Panc1 (cell line): ENCODE measurements at regions not wholly inside any gene's neighbourhood (a gene's known extent, or its start where the extent isn't known, plus 50 kb on each side); places are given as distances from the start of the nearest gene placed in this dataset.
A peak's percentile ranks its signal among the peaks of the same experiment; 100 is the strongest.

ENCODE experiments used
- ATAC-seq: fragments of 200-7000 bp; cut with Tn5 transposase; 2 replicates; pipeline ENCODE4 v1.9.1; 2020; ENCODE audit warnings: mild to moderate bottlenecking, moderate library complexity
- BruUV-seq: library from RNA; stranded (reverse); fragments of 400-500 nt; replicated peaks from 2 replicates; lab custom pipeline; 2021; lab: Mats Ljungman, UMichigan
- CTCF ChIA-PET: fragments of 300-600 bp; sonication (Branson Sonifier 250); formaldehyde crosslinking; loops from one replicate; lab custom pipeline; 2022; ENCODE audit warnings: antibody characterized with exemption; lab: Charles Lee
- POLR2A ChIA-PET: fragments of 300-600 bp; sonication (Branson Sonifier 250); formaldehyde crosslinking; loops from one replicate; lab custom pipeline; 2022; ENCODE audit warnings: antibody characterized with exemption; lab: Charles Lee
- DNase-seq: peaks from one replicate; pipeline ENCODE4 v3.0.0-alpha.2; 2010; ENCODE audit warnings: low read depth, low spot score
- H3K27ac ChIP-seq: 2 replicates; pipeline ENCODE4 v1.5.1; 2011; ENCODE audit warnings: mild to moderate bottlenecking, low read length, inconsistent platforms
- H3K27me3 ChIP-seq: fragments of 200-500 bp; sonication (Bioruptor generic); 2 replicates; pipeline ENCODE4 v1.6.0; 2014; ENCODE audit warnings: low read length, inconsistent platforms; ENCODE audit not compliant: control insufficient read depth, insufficient read depth
- H3K36me3 ChIP-seq: fragments of 200-500 bp; sonication (Bioruptor generic); 2 replicates; pipeline ENCODE4 v1.5.1; 2014; ENCODE audit warnings: inconsistent platforms, mild to moderate bottlenecking, low read length, moderate library complexity; ENCODE audit not compliant: control insufficient read depth, insufficient read depth
- H3K4me1 ChIP-seq: 2 replicates; pipeline ENCODE4 v1.5.1; 2011; ENCODE audit warnings: inconsistent platforms, mild to moderate bottlenecking, low read length, moderate library complexity; ENCODE audit not compliant: control insufficient read depth, insufficient read depth
- H3K4me3 ChIP-seq, 2 experiments: 2 replicates each; pipeline ENCODE4 v1.5.1; 2011 to 2012; ENCODE audit warnings: low read depth in 2 of 2, low read length in 2 of 2, mild to moderate bottlenecking in 2 of 2, inconsistent platforms in 1 of 2, moderate library complexity in 1 of 2
- H3K9me3 ChIP-seq: fragments of 200-500 bp; sonication (Bioruptor generic); 2 replicates; pipeline ENCODE4 v1.5.1; 2014; ENCODE audit warnings: low read depth, mild to moderate bottlenecking, inconsistent platforms, low read length, moderate library complexity; ENCODE audit not compliant: control insufficient read depth, insufficient read depth
- CTCF ChIP-seq: fragments of 450-650 bp; IDR thresholded peaks from 2 replicates; pipeline ENCODE4 v1.5.1; 2017; ENCODE audit warnings: mild to moderate bottlenecking
- POLR2AphosphoS5 ChIP-seq: IDR thresholded peaks from 2 replicates; pipeline ENCODE4 v1.6.1; 2012; ENCODE audit warnings: mild to moderate bottlenecking, low read depth, low read length, moderate library complexity
- REST ChIP-seq, 2 experiments: IDR thresholded peaks; 2 replicates each; pipeline ENCODE4 v1.6.1; 2011 to 2012; ENCODE audit warnings: low read depth in 2 of 2, control low read depth in 1 of 2, low read length in 1 of 2, mild to moderate bottlenecking in 1 of 2, moderate library complexity in 1 of 2; ENCODE audit not compliant: insufficient read depth in 1 of 2
- SIN3A ChIP-seq: IDR thresholded peaks from 2 replicates; pipeline ENCODE4 v1.6.1; 2012; ENCODE audit warnings: low read depth, mild to moderate bottlenecking, low read length, moderate library complexity, borderline replicate concordance; ENCODE audit not compliant: insufficient read depth
- TCF7L2 ChIP-seq: IDR thresholded peaks from 2 replicates; pipeline ENCODE4 v1.6.1; 2011; ENCODE audit warnings: mild to moderate bottlenecking, low read depth, low read length, inconsistent platforms
- in situ Hi-C: cut with HindIII; loops from 2 replicates; pipeline ENCODE4 v1.10.0; 2016; ENCODE audit warnings: low sequenced_read_pairs, low pct_unique_long_range_greater_than_20kb
- intact Hi-C: fragments of 100-400 bp; cut with micrococcal nuclease; formaldehyde crosslinking; loops from one replicate; pipeline ENCODE4 v1.10.0; 2022; ENCODE audit not compliant: unreplicated experiment

GRCh38 chr13:79803989-79804388 is 323.0 kb downstream of the NDFIP2 start:
- H3K4me1 ChIP-seq: peaks cover 4% of the 10 kb centered on the region; the same call in 1 of the 2 replicates
- H3K9me3 ChIP-seq: no peaks in the 10 kb centered on the region
- H3K27ac ChIP-seq: peak overlapping the region; percentile 41; the same call in 1 of the 2 replicates
- in situ Hi-C loops: no loop called here
- no peak overlapping the region for H3K4me3 ChIP-seq
- ATAC-seq: peak; percentile 56; the same call in 1 of the 2 replicates
- ChIA-PET CTCF (no interaction called here), POLR2A (no interaction called here)
- intact Hi-C loops: no loop called here
- H3K27me3 ChIP-seq: no peaks in the 10 kb centered on the region
- H3K36me3 ChIP-seq: no peaks in the 10 kb centered on the region
- BruUV-seq: no TSS peak
- no peak for TF ChIP-seq CTCF
- TF ChIP-seq REST (IDR thresholded peaks at IDR 0.05; ENCODE audit: insufficient read depth in 1 of 2, low read depth in 2 of 2, low read length in 1 of 2): no peak
- no peak for TF ChIP-seq SIN3A
- no peak for TF ChIP-seq POLR2AphosphoS5
- TF ChIP-seq TCF7L2: no peak
- no peak for DNase-seq

DNA sequence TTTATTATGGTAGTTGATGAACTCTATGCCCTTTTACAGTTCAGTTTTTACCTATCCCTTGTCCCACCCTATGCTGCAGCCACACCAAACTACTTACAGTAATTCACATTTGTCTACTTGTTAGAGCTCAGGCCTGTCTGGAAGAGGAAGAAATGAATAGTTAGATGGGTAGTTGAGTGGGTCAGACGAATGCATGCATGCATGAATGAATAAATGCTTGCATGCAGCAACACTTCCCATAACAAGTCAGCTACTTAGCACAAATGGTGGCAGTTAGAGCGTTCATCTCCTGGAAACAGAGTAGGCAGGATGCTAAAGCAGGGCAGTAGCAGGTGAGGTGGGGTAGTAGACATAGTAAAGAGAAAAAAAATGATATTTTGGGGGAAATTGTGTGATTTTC is 322.3 kb downstream of the NDFIP2 start:
- H3K36me3 ChIP-seq: no peaks in the 10 kb centered on the region
- intact Hi-C loops: no loop called here
- POLR2A ChIA-PET: no interaction called here
- H3K4me1 ChIP-seq: peaks cover 4% of the 10 kb centered on the region; the same call in 1 of the 2 replicates
- no peaks in the 10 kb centered on the region for H3K9me3 ChIP-seq
- H3K4me3 ChIP-seq: no peak overlapping the region
- TF ChIP-seq SIN3A (no peak), CTCF (no peak), POLR2AphosphoS5 (no peak), TCF7L2 (no peak), REST (IDR thresholded peaks at IDR 0.05; ENCODE audit: insufficient read depth in 1 of 2, low read depth in 2 of 2, low read length in 1 of 2) (no peak)
- in situ Hi-C loops: no loop called here
- ATAC-seq (no peak), DNase-seq (no peak)
- CTCF ChIA-PET: no interaction called here
- no TSS peak for BruUV-seq
- no peaks in the 10 kb centered on the region for H3K27me3 ChIP-seq
- H3K27ac ChIP-seq: no peak overlapping the region; the same call in 1 of the 2 replicates
